H1 (cell line): ENCODE measurements at regions not wholly inside any gene's neighbourhood (a gene's known extent, or its start where the extent isn't known, plus 50 kb on each side); places are given as distances from the start of the nearest gene placed in this dataset.

Source experiments
- CBX8 ChIP-seq: fragments of 300-800, 300-1000 bp; sonication (generic); IDR thresholded peaks from 2 replicates; pipeline ENCODE4 v1.7.1; 2016; ENCODE audit warnings: low read depth, low read length, borderline replicate concordance
- EZH2 ChIP-seq: fragments of 200-600 bp; sonication (generic); IDR thresholded peaks from 2 replicates; pipeline ENCODE4 v1.7.1; 2012; ENCODE audit warnings: low read depth, mild to moderate bottlenecking, moderate library complexity, low read length, inconsistent platforms; ENCODE audit not compliant: severe bottlenecking
- HDAC6 ChIP-seq: IDR thresholded peaks from one replicate; pipeline ENCODE4 v1.7.1; 2012; ENCODE audit warnings: low read depth, mild to moderate bottlenecking, inconsistent platforms, low read length, moderate library complexity
- POLR2A ChIP-seq, 2 experiments: IDR thresholded peaks; 1 replicate in 1 of 2; 2 replicates in 1 of 2; pipeline ENCODE4 v1.6.1; 2011; ENCODE audit warnings: low read depth in 2 of 2, low read length in 2 of 2, mild to moderate bottlenecking in 2 of 2; ENCODE audit errors: control extremely low read depth in 1 of 2
- POLR2AphosphoS5 ChIP-seq: IDR thresholded peaks from 2 replicates; pipeline ENCODE4 v1.6.1; 2011; ENCODE audit warnings: low read depth, low read length
- SIN3A ChIP-seq, 2 experiments: IDR thresholded peaks in 1 of 2; conservative IDR thresholded peaks in 1 of 2; 2 replicates each; pipeline ENCODE4 v1.6.1; 2011 to 2012; ENCODE audit warnings: low read length in 2 of 2, improper control_type of control experiment in 1 of 2, low read depth in 1 of 2, mild to moderate bottlenecking in 1 of 2
- TAF1 ChIP-seq: IDR thresholded peaks from 2 replicates; pipeline ENCODE4 v1.6.1; 2011; ENCODE audit warnings: mild to moderate bottlenecking, low read depth, low read length
- TBP ChIP-seq: IDR thresholded peaks from 2 replicates; pipeline ENCODE4 v1.6.1; 2011; ENCODE audit warnings: low read depth, low read length, improper control_type of control experiment
- TF ChIP-seq, protein P1 (sequence below): IDR thresholded peaks from 2 replicates; pipeline ENCODE4 v1.6.1; 2012; ENCODE audit warnings: low read length, inconsistent platforms
- TF ChIP-seq, protein P2 (sequence below), 3 experiments: IDR thresholded peaks; 1 replicate in 2 of 3; 2 replicates in 1 of 3; pipeline versions ENCODE4 v1.5.1 to v1.6.1; 2011; ENCODE audit warnings: low read length in 3 of 3, mild to moderate bottlenecking in 3 of 3, inconsistent platforms in 2 of 3, low read depth in 1 of 3, moderate library complexity in 1 of 3; ENCODE audit not compliant: insufficient read depth in 1 of 3; ENCODE audit errors: control extremely low read depth in 1 of 3

DNA sequence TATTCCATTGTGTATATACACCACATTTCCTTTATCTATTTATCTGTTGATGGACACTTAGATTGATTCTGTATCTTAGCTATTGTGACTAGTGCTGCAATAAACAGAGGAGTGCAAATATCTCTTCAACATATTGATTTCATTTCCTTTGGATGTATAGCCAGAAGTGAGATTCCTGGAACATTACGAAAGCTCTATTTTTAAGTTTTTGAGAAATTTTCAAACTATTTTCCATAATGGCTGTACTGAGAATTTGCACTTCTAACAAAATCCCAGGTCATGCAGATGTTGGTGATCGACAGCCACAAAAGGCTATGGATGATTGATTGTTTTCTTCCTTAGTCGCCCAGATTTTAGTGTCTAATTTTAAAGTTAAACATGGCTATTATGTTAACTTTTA, 132.7 kb upstream of the MTAP start:
- TF ChIP-seq, protein P1, sequence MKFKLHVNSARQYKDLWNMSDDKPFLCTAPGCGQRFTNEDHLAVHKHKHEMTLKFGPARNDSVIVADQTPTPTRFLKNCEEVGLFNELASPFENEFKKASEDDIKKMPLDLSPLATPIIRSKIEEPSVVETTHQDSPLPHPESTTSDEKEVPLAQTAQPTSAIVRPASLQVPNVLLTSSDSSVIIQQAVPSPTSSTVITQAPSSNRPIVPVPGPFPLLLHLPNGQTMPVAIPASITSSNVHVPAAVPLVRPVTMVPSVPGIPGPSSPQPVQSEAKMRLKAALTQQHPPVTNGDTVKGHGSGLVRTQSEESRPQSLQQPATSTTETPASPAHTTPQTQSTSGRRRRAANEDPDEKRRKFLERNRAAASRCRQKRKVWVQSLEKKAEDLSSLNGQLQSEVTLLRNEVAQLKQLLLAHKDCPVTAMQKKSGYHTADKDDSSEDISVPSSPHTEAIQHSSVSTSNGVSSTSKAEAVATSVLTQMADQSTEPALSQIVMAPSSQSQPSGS: no peak
- TF ChIP-seq CBX8 (no peak), POLR2A (IDR thresholded peaks at IDR 0.05; ENCODE audit: control extremely low read depth in 1 of 2, low read depth in 2 of 2, low read length in 2 of 2) (no peak), POLR2AphosphoS5 (no peak), HDAC6 (no peak), TBP (no peak), EZH2 (no peak), TAF1 (no peak), SIN3A (conservative IDR thresholded peaks at IDR 0.05 in 1 of 2, IDR thresholded peaks at IDR 0.05 in 1 of 2; ENCODE audit: low read depth in 1 of 2, low read length in 2 of 2) (no peak)
- TF ChIP-seq, protein P2, sequence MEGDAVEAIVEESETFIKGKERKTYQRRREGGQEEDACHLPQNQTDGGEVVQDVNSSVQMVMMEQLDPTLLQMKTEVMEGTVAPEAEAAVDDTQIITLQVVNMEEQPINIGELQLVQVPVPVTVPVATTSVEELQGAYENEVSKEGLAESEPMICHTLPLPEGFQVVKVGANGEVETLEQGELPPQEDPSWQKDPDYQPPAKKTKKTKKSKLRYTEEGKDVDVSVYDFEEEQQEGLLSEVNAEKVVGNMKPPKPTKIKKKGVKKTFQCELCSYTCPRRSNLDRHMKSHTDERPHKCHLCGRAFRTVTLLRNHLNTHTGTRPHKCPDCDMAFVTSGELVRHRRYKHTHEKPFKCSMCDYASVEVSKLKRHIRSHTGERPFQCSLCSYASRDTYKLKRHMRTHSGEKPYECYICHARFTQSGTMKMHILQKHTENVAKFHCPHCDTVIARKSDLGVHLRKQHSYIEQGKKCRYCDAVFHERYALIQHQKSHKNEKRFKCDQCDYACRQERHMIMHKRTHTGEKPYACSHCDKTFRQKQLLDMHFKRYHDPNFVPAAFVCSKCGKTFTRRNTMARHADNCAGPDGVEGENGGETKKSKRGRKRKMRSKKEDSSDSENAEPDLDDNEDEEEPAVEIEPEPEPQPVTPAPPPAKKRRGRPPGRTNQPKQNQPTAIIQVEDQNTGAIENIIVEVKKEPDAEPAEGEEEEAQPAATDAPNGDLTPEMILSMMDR (IDR thresholded peaks at IDR 0.05; ENCODE audit: control extremely low read depth in 1 of 3, insufficient read depth in 1 of 3, low read depth in 1 of 3, low read length in 3 of 3): no peak
